Endothelial cell of umbilical vein (primary cell): ENCODE measurements at regions not wholly inside any gene's neighbourhood (a gene's known extent, or its start where the extent isn't known, plus 50 kb on each side); places are given as distances from the start of the nearest gene placed in this dataset.

Experiments used
- EZH2 ChIP-seq: IDR thresholded peaks from 2 replicates; pipeline ENCODE4 v1.6.1; 2012; ENCODE audit warnings: borderline replicate concordance, low read depth, mild to moderate bottlenecking, moderate library complexity, low read length, inconsistent platforms; ENCODE audit not compliant: severe bottlenecking
- FOS ChIP-seq: IDR thresholded peaks from 2 replicates; pipeline ENCODE4 v1.6.1; 2011; ENCODE audit warnings: mild to moderate bottlenecking, low read length, moderate library complexity, borderline replicate concordance; ENCODE audit not compliant: insufficient read depth
- JUN ChIP-seq: IDR thresholded peaks from 2 replicates; pipeline ENCODE4 v1.6.1; 2011; ENCODE audit warnings: borderline replicate concordance, low read depth; ENCODE audit not compliant: insufficient read length, insufficient read depth
- MAX ChIP-seq: IDR thresholded peaks from 2 replicates; pipeline ENCODE4 v1.6.1; 2011; ENCODE audit not compliant: insufficient read depth, insufficient read length
- POLR2A ChIP-seq: IDR thresholded peaks from 2 replicates; pipeline ENCODE4 v1.6.1; 2012; ENCODE audit warnings: low read depth, mild to moderate bottlenecking, control low read depth, low read length
- POLR2AphosphoS5 ChIP-seq: IDR thresholded peaks from 2 replicates; pipeline ENCODE4 v1.6.1; 2012; ENCODE audit warnings: low read depth, mild to moderate bottlenecking, control low read depth, low read length, moderate library complexity; ENCODE audit not compliant: insufficient read depth
- TF ChIP-seq, protein P1 (sequence below), 2 donors: IDR thresholded peaks; 1 replicate in 1 of 2; 2 replicates in 1 of 2; pipeline ENCODE4 v1.5.1; 2011; ENCODE audit warnings: low read length in 2 of 2, mild to moderate bottlenecking in 2 of 2, moderate library complexity in 2 of 2, control low read depth in 1 of 2, inconsistent platforms in 1 of 2, low read depth in 1 of 2; ENCODE audit not compliant: insufficient read depth in 1 of 2; ENCODE audit errors: extremely low read depth in 1 of 2

GRCh38 chr13:99721606-99722337 lies 220.5 kb downstream of the TM9SF2 start:
- TF ChIP-seq, protein P1, sequence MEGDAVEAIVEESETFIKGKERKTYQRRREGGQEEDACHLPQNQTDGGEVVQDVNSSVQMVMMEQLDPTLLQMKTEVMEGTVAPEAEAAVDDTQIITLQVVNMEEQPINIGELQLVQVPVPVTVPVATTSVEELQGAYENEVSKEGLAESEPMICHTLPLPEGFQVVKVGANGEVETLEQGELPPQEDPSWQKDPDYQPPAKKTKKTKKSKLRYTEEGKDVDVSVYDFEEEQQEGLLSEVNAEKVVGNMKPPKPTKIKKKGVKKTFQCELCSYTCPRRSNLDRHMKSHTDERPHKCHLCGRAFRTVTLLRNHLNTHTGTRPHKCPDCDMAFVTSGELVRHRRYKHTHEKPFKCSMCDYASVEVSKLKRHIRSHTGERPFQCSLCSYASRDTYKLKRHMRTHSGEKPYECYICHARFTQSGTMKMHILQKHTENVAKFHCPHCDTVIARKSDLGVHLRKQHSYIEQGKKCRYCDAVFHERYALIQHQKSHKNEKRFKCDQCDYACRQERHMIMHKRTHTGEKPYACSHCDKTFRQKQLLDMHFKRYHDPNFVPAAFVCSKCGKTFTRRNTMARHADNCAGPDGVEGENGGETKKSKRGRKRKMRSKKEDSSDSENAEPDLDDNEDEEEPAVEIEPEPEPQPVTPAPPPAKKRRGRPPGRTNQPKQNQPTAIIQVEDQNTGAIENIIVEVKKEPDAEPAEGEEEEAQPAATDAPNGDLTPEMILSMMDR (IDR thresholded peaks at IDR 0.05; ENCODE audit: extremely low read depth in 1 of 2, insufficient read depth in 1 of 2, low read depth in 1 of 2, low read length in 2 of 2) = no peak
- TF ChIP-seq POLR2A = no peak
- TF ChIP-seq POLR2AphosphoS5 = no peak
- no peak for TF ChIP-seq JUN
- TF ChIP-seq EZH2 = no peak
- no peak for TF ChIP-seq MAX
- TF ChIP-seq FOS = no peak
